ENCODE measurements at regions not wholly inside any gene's neighbourhood (a gene's known extent, or its start where the extent isn't known, plus 50 kb on each side); places are given as distances from the start of the nearest gene placed in this dataset.

DNA sequence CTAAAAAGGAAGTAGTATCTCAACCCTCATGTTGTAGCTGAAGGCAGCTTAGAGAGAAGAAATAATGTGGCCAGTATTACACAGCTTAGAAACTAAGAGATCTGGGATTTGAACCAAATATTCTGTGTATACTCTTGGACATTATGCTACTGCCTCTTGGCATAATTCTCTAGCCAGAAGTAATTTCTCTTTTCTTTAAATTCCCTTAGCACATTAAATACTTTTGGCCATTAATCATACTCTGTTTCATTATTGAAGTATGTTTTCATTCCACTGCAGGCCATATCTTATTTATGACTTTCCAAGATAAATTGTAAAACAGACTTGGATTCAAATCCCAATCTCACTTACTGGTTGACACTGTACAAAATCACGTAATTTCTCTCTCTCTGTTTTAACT, 181.3 kb upstream of the SPAG17 start:
- TF ChIP-seq CTCF (conservative IDR thresholded peaks at IDR 0.05 in 1 of 2, IDR thresholded peaks at IDR 0.05 in 1 of 2; ENCODE audit: extremely low read depth in 1 of 2, insufficient read depth in 1 of 2, low read depth in 1 of 2, low read length in 2 of 2) = no peak
- TF ChIP-seq EZH2 (IDR thresholded peaks at IDR 0.05; ENCODE audit: borderline replicate concordance, low read length) = no peak

Data from mammary epithelial cell (primary cell).